Neutrophil (primary cell): ENCODE measurements at regions not wholly inside any gene's neighbourhood (a gene's known extent, or its start where the extent isn't known, plus 50 kb on each side); places are given as distances from the start of the nearest gene placed in this dataset.

ENCODE experiments used
- H3K27ac ChIP-seq: fragments of 200-600 bp; sonication (generic); 2 replicates; pipeline ENCODE4 v1.5.1; 2016; ENCODE audit warnings: mild to moderate bottlenecking, moderate library complexity
- H3K27me3 ChIP-seq: fragments of 200-600 bp; sonication (generic); 2 replicates; pipeline ENCODE4 v1.6.0; 2016; ENCODE audit warnings: mild to moderate bottlenecking
- H3K36me3 ChIP-seq: fragments of 200-600 bp; sonication (generic); 2 replicates; pipeline ENCODE4 v1.5.1; 2017
- H3K4me1 ChIP-seq, 2 experiments: fragments of 200-600 bp in 1 of 2; sonication (generic) in 1 of 2; 1 replicate in 1 of 2; 2 replicates in 1 of 2; pipeline versions ENCODE4 v1.5.1 to v1.6.1; 2013 to 2016; ENCODE audit warnings: low read depth in 1 of 2, low read length in 1 of 2, mild to moderate bottlenecking in 1 of 2, moderate library complexity in 1 of 2; ENCODE audit not compliant: control insufficient read depth in 1 of 2, insufficient read depth in 1 of 2
- H3K4me3 ChIP-seq, 2 experiments: fragments of 200-600 bp in 1 of 2; sonication (generic) in 1 of 2; 1 replicate in 1 of 2; 2 replicates in 1 of 2; pipeline ENCODE4 v1.5.1; 2013 to 2016; ENCODE audit warnings: low read depth in 1 of 2, low read length in 1 of 2, mild to moderate bottlenecking in 1 of 2, moderate library complexity in 1 of 2
- H3K9me3 ChIP-seq: fragments of 200-600 bp; sonication (generic); 2 replicates; pipeline ENCODE4 v1.5.1; 2016
- CTCF ChIP-seq: fragments of 200-600 bp; sonication (generic); IDR thresholded peaks from 2 replicates; pipeline ENCODE4 v1.5.1; 2016; ENCODE audit warnings: antibody characterized with exemption

- no peak for TF ChIP-seq CTCF
- Histone ChIP-seq H3K27ac (no peak overlapping the region), H3K36me3 (no peaks in the 10 kb centered on the region), H3K4me1 (peaks cover 5 to 8% of the 10 kb centered on the region in 2 experiments), H3K4me3 (no peak overlapping the region), H3K27me3 (no peaks in the 10 kb centered on the region), H3K9me3 (no peaks in the 10 kb centered on the region)
These were observed 244.3 kb downstream of the PTPRC start for GRCh38 chr1:198883184-198883583.

GRCh38 chr1:198887866-198888265 is 249.0 kb downstream of the PTPRC start:
- H3K27me3 ChIP-seq = no peaks in the 10 kb centered on the region
- no peak overlapping the region for H3K27ac ChIP-seq
- no peaks in the 10 kb centered on the region for H3K36me3 ChIP-seq
- no peaks in the 10 kb centered on the region for H3K4me1 ChIP-seq
- no peak for TF ChIP-seq CTCF
- no peak overlapping the region for H3K4me3 ChIP-seq
- H3K9me3 ChIP-seq = no peaks in the 10 kb centered on the region

GRCh38 chr1:198888379-198888943 is 249.6 kb downstream of the PTPRC start:
- Histone ChIP-seq H3K27me3 (no peaks in the 10 kb centered on the region), H3K36me3 (no peaks in the 10 kb centered on the region), H3K4me1 (no peaks in the 10 kb centered on the region), H3K27ac (no peak overlapping the region), H3K4me3 (no peak overlapping the region), H3K9me3 (no peaks in the 10 kb centered on the region)
- TF ChIP-seq CTCF = no peak

- no peaks in the 10 kb centered on the region for H3K27me3 ChIP-seq
- no peak overlapping the region for H3K4me3 ChIP-seq
- no peak overlapping the region for H3K27ac ChIP-seq
- H3K4me1 ChIP-seq = no peaks in the 10 kb centered on the region
- TF ChIP-seq CTCF = no peak
- no peaks in the 10 kb centered on the region for H3K9me3 ChIP-seq
- no peaks in the 10 kb centered on the region for H3K36me3 ChIP-seq
These were observed 250.3 kb downstream of the PTPRC start for GRCh38 chr1:198889101-198889500.

GRCh38 chr1:198889749-198890148 is 250.9 kb downstream of the PTPRC start:
- Histone ChIP-seq H3K4me1 (no peaks in the 10 kb centered on the region), H3K27ac (no peak overlapping the region), H3K9me3 (no peaks in the 10 kb centered on the region), H3K36me3 (no peaks in the 10 kb centered on the region), H3K27me3 (no peaks in the 10 kb centered on the region), H3K4me3 (no peak overlapping the region)
- no peak for TF ChIP-seq CTCF
